Urothelium cell line (cell line): ENCODE measurements at regions not wholly inside any gene's neighbourhood (a gene's known extent, or its start where the extent isn't known, plus 50 kb on each side); places are given as distances from the start of the nearest gene placed in this dataset.

ENCODE experiments used
- DNase-seq: peaks from one replicate; pipeline ENCODE4 v3.0.0; 2011; ENCODE audit warnings: low spot score, mixed read lengths
- FAIRE-seq: peaks from 2 replicates; lab custom pipeline; 2011; peaks lifted over from hg19 to GRCh38; lab: Jason Lieb, UNC

DNA sequence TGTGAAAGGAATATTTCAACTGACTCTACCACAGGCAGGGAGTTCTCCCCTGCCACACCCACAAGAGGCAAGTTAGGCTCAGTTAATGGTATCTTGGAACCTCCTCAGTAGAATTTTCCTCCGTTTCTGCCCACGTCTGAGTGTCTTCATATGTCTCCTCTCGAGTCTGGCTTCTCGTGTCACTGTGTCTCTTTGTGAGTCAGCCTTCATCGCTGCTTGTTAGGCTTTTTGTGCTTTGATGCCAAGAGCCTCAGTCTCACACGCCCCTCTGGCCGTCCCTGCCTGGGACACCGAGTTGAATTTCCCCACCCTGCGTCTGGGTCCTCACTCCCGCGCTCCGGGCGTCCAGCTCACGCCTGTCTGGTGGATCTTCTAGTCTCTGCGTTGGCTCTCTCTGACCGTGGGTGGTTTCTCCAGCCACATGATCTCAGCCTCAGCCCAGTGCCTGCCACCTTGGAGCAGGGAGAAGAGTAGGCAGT is 125.7 kb upstream of the GADD45A start:
- DNase-seq (peak; percentile 67), FAIRE-seq (peak; percentile 44)

DNA sequence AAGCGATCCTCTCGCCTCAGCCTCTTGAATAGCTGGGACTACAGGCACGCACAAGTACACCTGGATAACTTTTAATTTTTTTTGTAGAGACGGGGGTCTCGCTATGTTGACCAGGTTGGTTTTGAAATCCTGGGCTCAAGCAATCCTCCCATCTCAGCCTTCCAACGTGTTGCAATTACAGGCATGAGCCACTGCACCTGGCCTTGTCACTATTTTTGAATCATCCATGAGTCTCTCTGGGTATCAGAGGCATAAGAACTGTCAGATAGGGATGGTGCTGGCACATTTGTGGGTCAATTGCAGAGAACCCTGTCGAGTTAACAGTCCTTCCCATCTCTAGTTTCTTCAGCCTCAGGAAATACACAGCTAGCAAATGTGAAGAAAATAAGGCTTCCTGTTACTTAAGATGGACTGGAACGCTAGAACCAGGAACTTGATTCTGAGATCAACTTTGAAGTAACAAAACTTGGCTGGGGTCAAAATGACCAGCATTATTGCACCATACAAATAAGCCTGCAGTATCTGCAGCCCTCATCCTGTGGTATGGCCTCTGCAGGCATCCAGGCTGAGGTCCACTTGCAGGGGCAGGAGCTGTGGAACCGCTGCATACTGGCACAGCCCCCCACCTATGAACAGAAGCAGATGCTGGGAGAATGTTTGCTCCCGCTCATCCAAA is 124.3 kb upstream of the GADD45A start:
- FAIRE-seq, result no peak

GRCh38 chr1:67561704-67562113 is 123.3 kb upstream of the GADD45A start:
- FAIRE-seq (no peak), DNase-seq (peak; percentile 82)

More for the DNA sequence above, 124.3 kb upstream of the GADD45A start:
- no peak for DNase-seq

GRCh38 chr1:67563684-67564083 is 121.3 kb upstream of the GADD45A start:
- no peak for FAIRE-seq
- DNase-seq, result no peak

- no peak for FAIRE-seq
Observed at GRCh38 chr1:67564193-67564592, 120.8 kb upstream of the GADD45A start.

GRCh38 chr1:67566803-67567377 is 118.1 kb upstream of the GADD45A start:
- DNase-seq, result no peak
- no peak for FAIRE-seq

More at GRCh38 chr1:67564193-67564592, 120.8 kb upstream of the GADD45A start:
- no peak for DNase-seq

GRCh38 chr1:67570486-67571143 is 114.4 kb upstream of the GADD45A start:
- no peak for FAIRE-seq
- peak; percentile 88 for DNase-seq

DNA sequence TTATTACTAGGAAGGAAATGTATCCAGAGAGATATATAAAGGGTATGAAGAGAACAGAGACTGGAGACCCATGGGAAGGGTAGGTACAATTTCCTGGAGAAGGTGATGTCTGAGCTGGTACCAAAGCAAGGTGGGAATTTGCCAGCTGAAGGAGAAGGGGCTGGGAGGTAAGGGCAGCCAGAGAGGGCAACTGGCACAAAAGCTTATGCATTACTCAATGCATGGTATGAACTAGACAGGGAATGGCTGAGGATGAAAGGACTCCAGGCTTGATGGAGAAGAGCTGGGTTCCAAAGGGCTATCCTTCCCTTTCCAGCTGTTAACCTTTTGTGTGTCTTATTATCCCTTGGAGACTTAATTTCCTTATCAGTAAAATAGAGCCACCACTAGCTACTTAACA is 113.6 kb upstream of the GADD45A start:
- DNase-seq (no peak), FAIRE-seq (no peak)

DNA sequence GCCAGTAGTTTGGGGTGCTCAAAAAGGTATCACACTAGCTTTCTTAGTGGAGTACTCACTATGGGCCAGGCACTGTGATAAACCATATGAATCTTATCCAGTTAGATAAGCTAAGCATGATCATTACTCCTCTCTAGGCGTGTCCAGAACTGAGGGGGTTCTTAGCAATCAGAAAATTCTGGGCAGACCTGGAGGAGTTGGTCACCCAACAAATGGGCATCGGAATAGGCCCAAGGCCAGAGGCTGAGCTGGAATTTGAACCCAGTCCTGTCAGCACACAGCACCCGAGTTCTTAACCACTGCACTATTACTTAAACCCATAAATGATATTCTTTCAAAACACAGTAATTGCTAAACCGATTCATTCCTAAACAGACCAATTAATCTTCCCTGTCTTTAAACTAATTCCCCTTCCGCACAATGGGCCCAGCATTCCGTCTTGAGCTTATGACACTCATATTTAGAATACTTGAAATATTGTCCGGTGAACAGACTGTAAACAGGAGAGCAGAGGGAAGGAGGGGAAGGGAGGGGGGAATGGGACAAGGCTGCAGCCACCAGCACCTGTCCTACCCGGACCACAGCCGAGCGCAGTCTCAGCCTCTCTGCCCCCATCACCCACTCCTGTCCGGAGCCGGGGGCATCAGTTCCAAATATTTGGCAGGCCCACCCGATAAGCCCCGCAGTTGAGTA is 113.0 kb upstream of the GADD45A start:
- DNase-seq, result no peak
- peak; percentile 55 for FAIRE-seq

GRCh38 chr1:67572594-67573221 is 112.3 kb upstream of the GADD45A start:
- FAIRE-seq (peak; percentile 32), DNase-seq (no peak)

GRCh38 chr1:67573311-67573872 is 111.6 kb upstream of the GADD45A start:
- DNase-seq (no peak), FAIRE-seq (no peak)

GRCh38 chr1:67574221-67574620 is 110.8 kb upstream of the GADD45A start:
- FAIRE-seq (no peak), DNase-seq (no peak)

DNA sequence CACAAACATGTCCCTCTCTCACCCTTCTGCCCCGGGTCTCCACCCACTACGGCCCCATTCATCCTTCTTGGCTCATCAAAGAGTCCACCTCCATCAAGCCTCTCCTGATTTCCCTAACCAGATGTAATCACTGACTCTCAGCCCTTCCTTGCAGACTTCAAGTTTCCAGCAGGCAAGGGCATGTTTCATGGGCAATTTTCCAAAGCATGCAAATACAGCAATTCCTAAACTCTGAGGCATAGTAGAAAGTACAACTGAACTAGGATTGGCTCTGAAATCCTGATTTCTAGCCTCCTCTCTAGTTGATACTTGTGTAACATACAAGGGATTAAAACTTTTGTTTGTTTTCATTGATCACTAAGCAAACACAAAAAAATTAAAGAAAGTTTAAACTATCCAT is 109.1 kb upstream of the GADD45A start:
- FAIRE-seq, result no peak
- DNase-seq, result no peak

GRCh38 chr1:67576474-67576873 is 108.5 kb upstream of the GADD45A start:
- DNase-seq (no peak), FAIRE-seq (no peak)

DNA sequence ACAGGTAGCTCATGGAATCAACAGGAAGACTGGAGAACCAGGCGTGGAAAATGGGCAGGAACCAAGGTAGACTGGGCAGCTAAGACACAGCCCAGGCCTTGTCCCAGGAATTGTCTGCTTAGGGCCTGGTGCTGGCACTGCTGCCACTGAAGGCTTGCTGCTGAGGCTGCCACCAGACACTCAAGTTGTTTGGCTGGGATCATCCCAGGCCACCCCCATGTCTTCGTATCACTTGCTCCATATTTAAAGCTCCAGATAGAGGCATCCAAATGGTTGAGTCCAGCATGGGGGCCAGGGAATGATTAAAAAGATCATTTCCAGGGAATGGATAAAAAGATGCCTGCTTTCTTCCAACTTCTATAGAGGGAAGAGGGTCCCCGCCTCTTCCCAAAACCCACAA is 107.4 kb upstream of the GADD45A start:
- no peak for FAIRE-seq
- DNase-seq, result no peak

DNA sequence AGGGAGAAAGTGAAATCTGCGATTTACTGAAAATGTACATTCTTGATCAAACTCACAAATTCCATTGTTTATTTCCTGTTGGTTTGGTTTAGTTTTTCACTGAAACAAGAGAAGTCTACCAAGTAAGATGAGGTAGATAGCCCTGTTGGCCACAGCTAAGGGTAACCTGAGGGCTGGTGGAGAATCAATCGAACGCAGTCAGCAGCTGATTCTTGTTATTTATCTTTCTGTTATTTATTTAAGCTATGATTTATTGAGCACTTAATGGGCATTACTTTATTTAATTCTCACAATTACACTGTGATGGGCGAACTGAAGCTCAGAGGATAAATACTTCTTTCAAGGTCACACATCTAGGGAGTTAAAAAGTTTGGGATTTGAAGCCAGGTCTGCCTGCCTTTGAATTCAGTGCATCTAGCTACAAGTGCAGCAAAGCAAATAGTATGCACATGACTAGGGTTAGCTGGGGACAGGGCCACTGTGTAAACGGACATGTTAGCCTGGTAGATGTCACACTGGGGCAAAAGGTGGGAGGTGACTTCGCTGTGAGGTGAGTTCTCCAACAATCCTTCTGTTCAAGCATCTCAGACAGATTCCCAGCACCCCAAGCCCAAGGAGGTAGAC is 106.5 kb upstream of the GADD45A start:
- DNase-seq, result no peak

GRCh38 chr1:67579623-67580394 is 105.2 kb upstream of the GADD45A start:
- FAIRE-seq, result no peak
- no peak for DNase-seq

More for the DNA sequence above, 106.5 kb upstream of the GADD45A start:
- no peak for FAIRE-seq

GRCh38 chr1:67580691-67581403 is 104.2 kb upstream of the GADD45A start:
- DNase-seq (no peak), FAIRE-seq (no peak)
